HG02759 (cell line): ENCODE measurements at regions not wholly inside any gene's neighbourhood (a gene's known extent, or its start where the extent isn't known, plus 50 kb on each side); places are given as distances from the start of the nearest gene placed in this dataset.
A peak's percentile ranks its signal among the peaks of the same experiment; 100 is the strongest.

Experiments used
- ATAC-seq: cut with Tn5 transposase; IDR thresholded peaks from one replicate; pipeline ENCODE4 v1.9.1; 2021; ENCODE audit warnings: mild to moderate bottlenecking, moderate library complexity; ENCODE audit not compliant: unreplicated experiment

DNA sequence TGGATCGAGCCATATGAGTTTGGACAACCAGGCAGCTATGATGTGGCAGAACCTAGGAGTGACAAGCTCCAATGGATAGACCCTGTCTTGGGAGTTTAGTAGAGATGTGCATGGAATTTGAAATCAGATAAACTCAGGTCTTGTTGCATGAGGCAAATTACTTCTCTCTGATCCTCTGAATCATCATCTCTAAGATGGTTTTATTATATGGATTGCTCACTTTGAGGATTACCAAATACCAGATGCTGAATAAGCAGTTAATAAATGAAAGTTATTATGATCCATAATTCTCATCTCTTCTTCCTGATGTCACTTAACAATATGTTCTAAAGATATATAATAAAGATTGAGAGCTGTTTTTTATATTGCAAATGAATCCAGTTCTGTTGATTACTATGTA is 622.2 kb downstream of the NTRK3 start:
- no peak for ATAC-seq

DNA sequence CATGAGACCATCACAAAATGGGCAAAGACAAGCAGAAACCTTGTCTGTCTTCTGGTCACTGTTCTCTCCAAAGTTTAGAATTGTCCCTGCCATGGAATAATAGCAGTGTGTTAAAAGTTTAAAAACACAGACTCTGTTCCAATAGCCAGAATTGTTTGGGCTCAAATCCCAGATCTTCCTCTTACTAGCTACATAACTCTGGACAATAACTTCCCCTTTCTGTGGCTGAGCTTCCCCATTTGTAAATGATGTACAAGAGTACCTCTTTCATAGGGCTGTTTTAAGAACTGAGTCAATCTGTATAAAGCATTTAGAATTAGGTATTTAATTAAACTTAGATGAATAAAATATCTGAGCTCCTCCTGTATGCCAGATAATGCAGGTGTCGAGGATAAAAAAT is 623.0 kb downstream of the NTRK3 start:
- no peak for ATAC-seq

DNA sequence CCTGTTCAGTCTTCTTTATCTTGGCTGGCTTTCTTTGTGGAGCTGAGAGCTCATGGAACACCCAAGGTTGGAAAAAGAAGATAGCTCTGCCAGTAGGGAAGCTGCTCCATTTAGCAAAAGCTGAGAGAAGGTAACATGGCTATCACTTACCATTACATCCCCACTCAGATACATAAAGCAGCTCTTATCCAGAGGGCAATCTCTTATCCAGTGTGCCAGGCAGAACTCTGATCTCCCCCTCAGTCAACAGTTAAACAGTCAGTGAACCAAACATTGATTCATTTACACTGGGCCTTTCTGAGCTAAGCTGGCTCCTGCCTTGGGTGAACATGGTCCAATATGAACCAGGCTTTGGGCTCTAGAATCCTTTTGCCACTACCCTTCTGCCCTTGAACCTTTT is 624.2 kb downstream of the NTRK3 start:
- ATAC-seq, result no peak

DNA sequence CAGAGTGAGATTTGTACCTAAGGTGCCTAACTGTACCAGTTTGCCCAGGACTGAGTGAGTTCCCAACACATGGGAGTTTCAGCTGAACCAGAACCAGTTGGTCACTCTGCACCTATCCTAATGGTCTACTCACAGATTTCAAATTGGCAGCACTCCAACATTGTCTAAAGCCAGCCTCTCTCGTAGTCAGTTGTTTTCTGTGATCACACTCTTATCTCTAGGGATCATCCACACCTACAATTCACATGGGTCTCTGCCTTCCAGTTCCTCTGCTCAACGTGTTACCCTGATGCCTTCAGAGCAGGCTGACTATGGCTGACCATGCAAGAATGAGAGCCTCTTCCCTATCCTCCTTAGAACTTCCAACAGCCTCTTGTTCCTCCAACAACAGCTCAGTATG is 624.8 kb downstream of the NTRK3 start:
- ATAC-seq, result no peak

DNA sequence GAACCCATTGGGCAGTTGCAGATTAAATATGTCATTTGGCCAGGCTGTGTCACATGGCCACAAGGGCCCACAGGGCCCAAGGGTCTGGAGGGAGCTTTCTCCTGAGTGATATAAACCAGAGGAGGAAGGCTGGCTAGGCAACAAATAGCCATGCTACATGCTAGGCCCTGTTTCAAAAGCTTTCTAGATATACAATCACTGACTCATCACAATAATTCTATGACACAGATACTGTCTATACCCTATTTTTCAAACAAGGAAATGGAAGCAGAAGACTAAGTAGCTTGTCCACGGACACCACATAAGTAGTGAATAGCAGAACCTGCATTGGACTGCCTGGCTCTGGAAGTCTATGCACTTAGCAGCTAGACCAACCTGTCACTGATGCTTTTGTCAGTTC is 625.4 kb downstream of the NTRK3 start:
- ATAC-seq, result no peak

DNA sequence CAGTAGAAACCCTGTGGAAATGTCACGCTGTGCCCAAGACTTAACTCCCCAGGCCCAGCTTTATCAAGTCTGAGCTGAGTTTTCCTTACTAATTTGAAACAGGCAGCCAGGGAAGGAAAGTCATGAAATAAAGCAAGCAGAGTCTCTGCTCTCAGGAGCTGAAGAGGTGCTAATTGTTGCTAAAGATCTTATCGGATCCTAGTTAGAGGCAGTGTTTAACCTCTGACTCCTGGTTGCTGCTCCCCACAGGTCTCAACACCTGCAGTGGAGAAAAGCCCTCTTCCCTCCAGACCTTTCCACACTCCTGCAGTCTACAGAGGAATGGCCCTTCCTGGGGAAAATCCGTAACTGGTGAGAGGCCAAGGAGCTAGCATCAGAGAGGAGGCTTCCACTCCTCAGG is 628.2 kb downstream of the NTRK3 start:
- ATAC-seq, result no peak

DNA sequence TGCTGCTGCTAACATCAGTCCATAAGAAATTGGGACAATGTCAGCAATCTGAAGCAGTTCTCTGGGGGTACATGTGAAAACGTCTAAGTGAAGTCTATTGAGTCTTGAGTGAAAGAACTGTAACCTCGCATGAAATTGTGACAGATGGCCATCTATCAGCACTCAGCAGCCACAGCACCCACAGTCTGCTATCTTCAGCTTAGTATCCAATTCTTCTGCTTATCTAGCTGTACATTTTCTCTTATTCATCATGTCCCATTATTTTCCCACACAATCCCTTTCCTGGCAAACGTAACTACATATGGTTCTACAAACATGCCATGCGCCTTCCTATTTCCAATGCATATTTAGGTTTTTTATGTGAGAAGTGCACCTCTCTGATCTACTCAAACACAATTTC is 629.7 kb downstream of the NTRK3 start:
- ATAC-seq, result no peak

DNA sequence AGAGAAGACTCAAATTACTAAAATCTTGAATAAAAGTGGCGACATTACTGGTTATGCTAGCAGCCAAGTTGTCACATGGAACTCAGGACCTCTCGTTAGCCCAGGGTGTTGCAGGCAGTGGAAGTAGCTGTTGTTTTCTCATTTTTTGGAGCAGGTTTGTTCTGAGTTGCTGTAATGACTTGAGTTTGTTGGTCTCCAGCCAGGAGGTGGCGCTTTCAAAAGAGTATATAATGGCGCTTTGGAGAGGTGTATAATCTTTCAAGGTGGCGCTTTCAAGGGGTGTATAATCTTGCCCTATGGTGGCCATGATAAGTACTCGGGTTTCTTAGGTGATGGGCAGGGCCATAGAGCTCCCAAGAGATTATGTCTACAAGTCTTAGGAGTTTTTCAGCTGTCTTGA is 632.7 kb downstream of the NTRK3 start:
- ATAC-seq, result no peak

DNA sequence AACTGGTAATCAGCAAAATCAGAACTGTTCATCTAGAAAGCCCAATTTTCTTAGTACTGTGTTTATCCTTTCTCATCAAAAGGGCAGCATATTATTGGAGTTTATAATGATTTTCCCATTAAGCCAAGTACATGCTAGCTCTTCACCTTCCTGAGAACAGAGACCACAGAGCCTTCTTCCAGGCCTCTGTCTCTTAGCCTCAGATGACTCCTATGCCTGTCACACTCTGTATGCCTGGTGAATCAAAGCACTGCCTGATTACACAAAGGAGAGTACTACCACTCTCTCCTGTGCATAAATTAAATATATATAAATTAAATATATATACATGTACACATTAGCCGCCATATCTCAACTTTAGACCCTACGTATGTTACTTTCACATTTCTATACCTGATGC is 636.1 kb downstream of the NTRK3 start:
- ATAC-seq, result no peak

DNA sequence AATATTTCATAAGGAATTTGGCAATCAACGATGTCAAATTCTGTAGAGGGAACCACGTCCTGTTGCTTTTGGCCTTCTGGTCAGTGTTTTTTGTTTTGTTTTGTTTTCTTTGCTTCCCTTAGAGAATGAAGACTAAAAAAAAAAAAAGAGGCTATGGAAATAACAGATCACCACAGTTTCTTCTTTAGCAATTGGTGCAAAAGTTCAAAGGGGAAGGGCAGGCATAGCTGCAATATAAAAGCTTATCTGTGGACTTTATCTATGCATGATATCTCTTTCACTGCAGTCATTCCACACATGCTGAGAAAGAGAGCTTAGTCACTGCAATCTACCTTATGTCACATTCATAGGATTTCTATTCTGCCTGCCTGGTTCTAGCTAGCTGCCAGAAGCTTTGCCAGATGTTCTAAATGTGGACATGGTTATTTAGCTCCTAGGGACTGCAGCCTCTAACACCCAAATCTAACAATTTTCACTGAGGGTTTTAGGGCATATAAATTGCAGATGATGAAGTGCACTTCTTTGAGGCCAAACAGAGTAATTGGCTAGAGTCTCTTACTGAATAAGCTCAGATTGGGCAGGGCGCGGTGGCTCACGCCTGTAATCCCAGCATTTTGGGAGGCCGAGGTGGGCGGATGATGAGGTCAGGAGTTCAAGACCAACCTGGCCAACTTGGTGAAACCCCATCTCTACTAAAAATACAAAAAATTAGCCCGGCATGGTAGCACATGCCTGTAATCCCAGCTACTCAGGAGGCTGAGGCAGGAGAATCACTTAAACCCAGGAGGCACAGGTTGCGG is 637.2 kb downstream of the NTRK3 start:
- ATAC-seq, result no peak

DNA sequence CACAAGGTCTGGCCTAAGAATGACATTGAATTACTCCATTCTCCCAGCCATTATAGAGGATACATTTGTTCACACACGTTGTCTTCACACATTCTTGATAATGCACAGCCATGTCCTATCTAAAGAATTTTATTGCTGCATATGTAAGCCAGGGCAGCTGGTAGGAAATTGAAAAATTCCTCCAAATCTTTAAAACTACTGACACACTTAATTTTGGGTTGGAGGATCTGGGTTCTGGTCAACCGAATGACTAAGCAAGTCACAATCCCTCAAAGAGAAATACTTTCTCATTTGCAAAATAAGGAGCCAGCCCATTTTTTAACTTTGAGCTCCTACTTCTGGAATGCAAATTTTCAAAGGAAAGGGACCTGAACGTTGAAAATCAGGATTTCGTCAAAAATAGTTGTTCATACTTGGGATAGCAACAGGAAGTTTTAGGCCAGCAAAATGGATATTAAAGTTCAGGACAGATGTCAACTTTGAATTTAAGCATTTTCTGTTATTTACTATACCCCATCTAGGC is 638.3 kb downstream of the NTRK3 start:
- ATAC-seq, result no peak

DNA sequence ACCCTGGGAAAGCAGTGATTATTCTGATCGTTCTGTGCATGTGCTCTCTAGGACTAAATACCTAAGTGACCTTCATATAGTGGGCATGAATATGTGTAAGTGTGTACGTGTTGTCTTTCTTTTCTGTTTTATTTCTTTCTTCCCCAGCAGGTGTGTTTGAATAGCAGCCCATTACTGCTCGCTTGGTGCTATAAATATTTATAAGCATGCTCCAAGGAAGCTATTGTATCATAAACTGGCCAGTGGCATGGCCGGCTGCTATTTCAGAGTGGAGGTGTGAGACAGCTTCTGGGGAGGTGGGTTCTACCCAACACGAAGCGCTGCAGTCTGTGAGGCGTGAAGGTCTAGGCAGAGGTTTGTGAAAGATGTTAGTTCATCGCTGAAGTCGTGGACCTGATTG is 641.8 kb downstream of the NTRK3 start:
- ATAC-seq, result no peak

DNA sequence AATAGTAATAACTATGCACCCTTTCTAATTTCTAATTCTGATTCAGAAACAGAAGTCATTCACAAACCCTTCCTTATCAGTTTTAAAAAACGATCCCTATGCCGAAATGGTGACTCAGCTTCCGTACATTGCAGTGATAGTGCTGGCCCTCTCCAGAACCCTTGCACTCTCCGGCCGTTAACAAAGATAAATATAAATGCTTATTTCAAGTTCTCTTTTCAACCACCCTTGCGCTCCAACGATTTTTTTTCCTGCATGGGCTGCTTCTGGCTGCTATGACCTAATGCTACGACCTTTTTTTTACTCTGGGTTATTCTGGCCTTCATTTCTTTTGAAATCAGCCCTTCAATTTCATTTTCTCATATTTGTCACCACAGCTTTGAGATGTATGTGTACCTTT is 646.2 kb downstream of the NTRK3 start:
- ATAC-seq, result no peak

DNA sequence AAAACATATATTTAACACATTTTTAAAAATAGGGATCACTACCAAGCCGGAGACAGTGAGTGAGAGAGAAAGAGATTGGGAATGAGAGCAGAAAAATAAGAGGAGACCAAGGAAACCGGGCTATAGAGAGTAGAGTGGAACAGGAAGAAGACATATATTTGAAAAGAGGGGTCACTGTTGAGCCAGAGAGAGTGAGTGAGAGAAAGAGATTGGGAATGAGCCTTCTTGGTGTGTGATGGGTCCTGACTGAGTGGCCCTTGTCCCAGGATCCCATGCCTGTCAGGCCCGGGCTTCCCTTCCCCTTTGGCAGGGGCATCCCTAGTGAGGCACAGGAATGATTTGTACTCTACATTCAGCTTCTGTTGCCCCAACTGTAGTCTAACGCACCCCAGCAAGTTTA is 646.6 kb downstream of the NTRK3 start:
- ATAC-seq, result no peak

DNA sequence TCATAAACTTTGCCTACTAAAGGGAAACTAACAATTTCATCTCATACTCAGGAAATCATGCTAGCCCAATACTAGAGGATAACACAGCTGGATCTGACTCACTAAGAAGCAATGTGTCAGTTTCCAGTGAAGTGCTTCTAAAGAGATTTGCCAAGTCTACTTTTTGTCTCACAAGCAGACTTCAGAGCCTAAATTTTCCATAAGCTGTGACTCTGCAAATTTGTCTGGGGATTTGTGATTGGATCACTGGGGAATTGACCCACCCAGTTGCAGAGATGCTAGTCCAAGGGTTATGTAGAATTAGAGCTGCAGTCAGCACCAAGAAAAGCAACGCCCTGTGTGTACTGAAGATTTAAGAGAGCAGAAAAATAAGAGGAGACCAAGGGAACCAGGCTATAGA is 647.1 kb downstream of the NTRK3 start:
- no peak for ATAC-seq

DNA sequence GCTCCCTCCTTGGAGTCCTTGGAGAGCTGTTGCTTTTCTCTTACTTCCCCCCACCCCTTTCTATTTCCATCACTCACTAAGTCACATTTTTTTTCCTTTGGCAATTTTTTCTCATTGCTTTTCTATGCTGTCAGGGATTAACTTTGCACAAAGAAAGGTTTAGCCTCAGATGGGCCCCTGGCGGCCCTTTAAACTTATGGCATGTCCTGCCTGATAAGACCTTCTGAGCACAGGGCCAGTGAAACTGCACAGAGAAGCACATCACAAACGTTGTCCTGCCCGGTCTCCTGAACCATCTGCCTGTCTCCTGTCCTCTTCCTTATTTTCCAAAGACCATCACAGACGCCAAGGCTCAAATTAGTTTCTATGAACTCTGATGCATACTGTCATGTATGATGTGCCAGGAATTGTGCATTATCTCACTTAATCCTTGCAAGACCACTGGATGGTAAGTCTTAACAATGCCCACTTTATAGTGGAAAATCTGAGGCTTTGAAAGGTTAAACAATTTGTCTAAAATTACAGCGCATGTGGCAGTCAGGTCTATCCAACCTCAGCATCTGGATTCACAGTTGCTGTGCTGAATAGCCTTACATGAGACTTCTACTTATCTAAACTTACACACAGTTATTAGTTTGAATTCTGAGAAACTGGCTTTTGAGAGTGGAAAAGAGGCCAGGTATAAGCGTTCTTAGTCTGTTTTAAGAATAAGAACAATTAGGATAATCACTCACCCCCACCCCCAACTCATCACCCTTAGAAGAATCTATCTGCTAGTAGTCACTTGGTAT is 648.1 kb downstream of the NTRK3 start:
- ATAC-seq, result no peak

DNA sequence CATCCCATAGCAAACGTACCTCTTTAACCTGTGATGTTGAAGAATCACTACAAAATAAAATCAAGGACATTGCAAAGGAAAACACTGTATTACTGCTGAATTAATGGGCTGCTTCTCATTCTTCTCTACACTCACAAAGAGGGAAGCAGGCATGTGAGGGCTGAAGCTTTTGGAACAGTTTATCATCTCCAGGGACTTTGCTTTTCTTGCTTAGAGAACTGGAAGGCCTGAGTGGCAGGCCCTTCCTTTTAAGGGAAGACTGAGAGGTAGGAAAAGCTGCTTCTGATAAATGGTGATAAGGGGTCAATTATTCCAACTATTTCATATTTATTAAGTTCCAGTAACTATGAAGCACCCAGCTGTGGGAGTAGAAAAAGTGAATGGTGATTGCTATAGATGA is 649.6 kb downstream of the NTRK3 start:
- no peak for ATAC-seq

DNA sequence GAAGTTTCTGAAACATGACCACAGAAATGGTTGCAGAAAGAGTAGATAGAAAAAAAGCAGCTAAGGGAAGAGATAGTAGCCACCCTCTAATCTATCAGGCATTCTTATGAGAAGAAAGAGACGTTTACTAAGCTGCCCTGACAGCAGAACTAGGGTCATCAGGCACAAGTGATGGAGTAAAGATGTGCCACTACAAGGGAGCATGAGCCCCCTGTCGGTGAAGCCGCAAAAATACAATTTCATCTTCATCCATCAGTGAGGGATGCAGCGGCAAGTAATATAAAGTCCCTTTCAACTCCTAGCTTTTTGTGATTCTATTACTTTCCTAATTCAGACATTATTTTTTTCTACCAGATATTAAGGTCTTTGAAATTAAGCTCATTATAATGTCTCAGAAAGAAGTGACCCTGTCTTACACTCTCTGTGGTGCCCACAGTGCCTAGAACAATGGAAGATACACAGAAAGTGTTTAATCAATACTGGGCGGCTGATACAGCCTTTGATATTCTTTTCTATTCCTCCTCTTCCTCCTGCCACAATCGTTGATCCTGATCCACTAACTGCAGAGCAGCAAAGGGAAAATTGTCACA is 651.6 kb downstream of the NTRK3 start:
- peak; percentile 49 for ATAC-seq

DNA sequence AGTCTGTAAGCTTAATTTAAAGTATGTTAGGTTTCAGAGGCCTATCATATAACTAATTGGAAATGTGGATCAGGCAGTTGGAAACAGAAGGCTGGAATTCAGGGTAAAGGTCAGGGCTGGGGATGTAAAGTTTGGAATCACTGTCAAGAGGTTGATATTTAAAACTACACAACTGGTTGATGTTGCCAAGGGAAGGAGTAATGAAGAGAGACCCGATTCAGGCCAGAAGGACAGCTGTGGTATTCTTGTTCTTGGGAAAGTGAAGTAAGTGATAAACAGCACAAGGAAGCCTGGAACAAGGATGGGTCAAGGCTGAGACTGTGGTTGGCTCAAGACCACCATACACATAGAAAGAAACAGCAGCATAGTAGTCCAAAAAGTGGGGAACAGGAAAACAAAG is 654.2 kb downstream of the NTRK3 start:
- ATAC-seq, result no peak

DNA sequence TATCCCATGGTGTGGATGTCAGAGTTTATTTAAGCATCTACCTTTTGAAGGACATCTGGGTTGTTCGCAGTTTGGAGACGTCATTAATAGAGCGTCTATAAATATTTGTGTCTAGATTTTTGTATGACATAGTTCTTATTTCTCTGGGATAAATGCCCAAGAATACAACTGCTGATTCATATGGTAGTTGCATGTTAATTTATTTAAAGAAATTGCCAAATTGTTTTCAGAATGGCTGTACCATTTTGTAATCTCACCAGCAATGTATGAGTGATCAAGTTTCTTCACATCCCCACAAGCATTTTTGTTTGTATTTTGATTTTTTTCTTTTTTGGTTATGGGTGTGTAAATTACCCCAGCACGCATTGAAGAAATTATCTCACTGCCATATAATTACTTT is 656.9 kb downstream of the NTRK3 start:
- no peak for ATAC-seq

DNA sequence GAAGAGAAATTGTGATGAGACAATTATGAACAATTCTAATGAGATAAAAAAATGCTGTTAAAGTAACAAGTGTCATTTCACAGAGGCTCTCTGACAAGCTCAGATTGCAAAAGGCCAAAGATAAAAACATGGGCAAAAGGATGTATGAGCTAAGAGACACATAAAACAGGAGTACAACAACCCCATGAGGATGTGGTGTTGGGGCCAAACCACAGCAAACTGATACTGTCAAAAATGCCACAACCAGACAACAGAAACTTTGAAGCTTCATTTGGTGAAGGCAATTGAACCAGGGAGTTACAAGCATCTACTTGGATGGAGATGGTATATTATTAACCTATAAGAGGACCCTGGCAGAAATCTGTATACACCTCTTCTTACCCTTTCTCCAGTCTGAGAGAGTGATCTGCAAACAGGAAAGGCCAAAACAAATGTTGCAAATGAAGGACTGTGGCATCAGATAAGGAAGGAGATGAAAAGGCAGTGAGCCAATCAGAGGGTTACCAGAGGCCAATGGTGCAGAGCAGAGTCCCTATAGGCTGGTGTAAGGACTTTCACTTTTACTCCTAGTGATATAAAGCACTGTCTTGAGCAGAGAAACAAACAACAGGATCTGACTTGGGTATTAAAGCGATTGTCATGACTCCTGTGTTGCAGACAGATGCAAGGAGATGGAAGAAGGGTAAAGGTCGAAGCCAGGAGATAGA is 659.0 kb downstream of the NTRK3 start:
- no peak for ATAC-seq
